ES-I3 (cell line): ENCODE measurements at regions not wholly inside any gene's neighbourhood (a gene's known extent, or its start where the extent isn't known, plus 50 kb on each side); places are given as distances from the start of the nearest gene placed in this dataset.
"Not testable (repeated sequence)": the region's sequence is repeated elsewhere in the genome, so short reads cannot be mapped to it uniquely, and the experiment has no call there.

Source experiments
- H3K36me3 ChIP-seq: 2 replicates; pipeline ENCODE4 v1.6.1; 2013; ENCODE audit warnings: mild to moderate bottlenecking, low read length, control low read depth, moderate library complexity; ENCODE audit not compliant: insufficient read depth
- H3K4me1 ChIP-seq: 2 replicates; pipeline ENCODE4 v1.6.1; 2013; ENCODE audit warnings: mild to moderate bottlenecking, control low read depth, low read length; ENCODE audit not compliant: insufficient read depth
- H3K9ac ChIP-seq: 2 replicates; pipeline ENCODE4 v1.6.1; 2013; ENCODE audit warnings: low read depth, mild to moderate bottlenecking, low read length, moderate library complexity
- H3K9me3 ChIP-seq: 2 replicates; pipeline ENCODE4 v1.6.1; 2013; ENCODE audit warnings: mild to moderate bottlenecking, low read length, moderate library complexity; ENCODE audit not compliant: control insufficient read depth, insufficient read depth

DNA sequence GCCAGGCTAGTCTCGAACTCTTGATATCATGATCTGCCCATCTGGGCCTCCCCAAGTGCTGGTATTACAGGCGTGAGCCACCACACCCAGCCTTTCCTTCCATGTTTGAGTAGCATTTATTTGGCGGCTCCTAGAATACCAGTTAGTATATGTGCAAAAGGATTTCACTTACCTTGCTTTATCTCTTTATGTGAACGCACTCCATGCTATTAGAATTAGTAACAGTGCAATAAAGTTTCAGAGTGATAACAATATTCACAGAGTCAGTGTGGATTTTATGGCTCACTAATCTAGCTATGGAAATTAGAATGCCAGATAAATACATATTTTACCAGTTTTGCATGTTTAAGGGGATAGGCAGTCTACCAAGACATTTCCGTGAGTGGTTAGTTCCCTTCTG lies 74.4 kb upstream of the NIPBL start:
- Histone ChIP-seq H3K4me1 (no peaks in the 10 kb centered on the region), H3K9me3 (no peaks in the 10 kb centered on the region), H3K9ac (no peak overlapping the region), H3K36me3 (no peaks in the 10 kb centered on the region)

DNA sequence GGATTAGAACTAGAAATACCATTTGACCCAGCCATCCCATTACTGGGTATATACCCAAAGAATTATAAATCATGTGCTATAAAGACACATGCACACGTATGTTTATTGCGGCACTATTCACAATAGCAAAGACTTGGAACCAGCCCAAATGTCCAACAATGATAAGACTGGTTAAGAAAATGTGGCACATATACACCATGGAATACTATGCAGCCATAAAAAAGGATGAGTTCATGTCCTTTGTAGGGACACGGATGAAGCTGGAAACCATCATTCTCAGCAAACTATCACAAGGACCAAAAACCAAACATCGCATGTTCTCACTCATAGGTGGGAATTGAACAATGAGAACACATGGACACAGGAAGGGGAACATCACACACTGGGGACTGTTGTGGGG lies 63.3 kb upstream of the NIPBL start:
- not testable (repeated sequence) for H3K9me3 ChIP-seq, H3K36me3 ChIP-seq, H3K4me1 ChIP-seq, H3K9ac ChIP-seq

DNA sequence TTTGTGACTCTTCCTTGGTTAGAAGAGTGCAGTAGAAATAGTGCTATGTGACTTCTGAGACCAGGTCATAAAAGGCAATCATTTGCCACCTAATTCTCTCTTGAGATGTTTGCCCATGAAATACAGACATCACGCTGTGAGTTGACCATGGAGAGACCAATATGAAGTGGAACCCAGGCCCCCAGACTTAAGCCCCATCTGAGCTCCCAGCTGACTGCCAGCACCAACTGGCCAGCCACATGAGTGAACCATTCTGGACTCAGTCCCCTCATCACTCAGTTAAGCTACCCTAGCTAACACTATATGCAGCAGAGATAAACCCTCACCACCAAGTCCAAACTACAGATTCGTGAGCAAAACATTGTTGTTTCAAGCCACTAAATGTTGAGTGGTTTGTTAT lies 60.7 kb upstream of the NIPBL start:
- H3K9ac ChIP-seq: no peak overlapping the region
- H3K4me1 ChIP-seq: no peaks in the 10 kb centered on the region

DNA sequence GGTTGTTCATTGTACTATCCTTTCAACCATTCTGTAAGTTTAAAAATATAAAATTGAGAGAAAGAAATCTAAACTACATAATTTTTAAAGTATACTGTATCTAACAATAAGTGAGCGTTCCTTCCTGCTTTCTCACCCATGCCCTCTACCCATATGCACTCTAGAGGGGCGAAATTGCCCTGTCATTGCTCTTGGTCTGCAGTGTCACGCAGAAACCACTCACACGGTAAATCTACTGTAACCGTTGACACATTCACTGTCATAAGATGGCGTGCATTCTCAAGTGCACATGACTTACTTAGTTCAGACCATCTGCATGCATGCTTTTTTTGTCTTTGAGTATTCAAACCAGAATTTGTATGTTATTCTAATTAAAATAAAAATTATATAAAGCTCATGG lies 55.7 kb upstream of the NIPBL start:
- Histone ChIP-seq H3K9ac (no peak overlapping the region), H3K4me1 (no peaks in the 10 kb centered on the region), H3K9me3 (no peaks in the 10 kb centered on the region), H3K36me3 (no peaks in the 10 kb centered on the region)

More for the DNA sequence above, 60.7 kb upstream of the NIPBL start:
- no peaks in the 10 kb centered on the region for H3K36me3 ChIP-seq
- no peaks in the 10 kb centered on the region for H3K9me3 ChIP-seq

DNA sequence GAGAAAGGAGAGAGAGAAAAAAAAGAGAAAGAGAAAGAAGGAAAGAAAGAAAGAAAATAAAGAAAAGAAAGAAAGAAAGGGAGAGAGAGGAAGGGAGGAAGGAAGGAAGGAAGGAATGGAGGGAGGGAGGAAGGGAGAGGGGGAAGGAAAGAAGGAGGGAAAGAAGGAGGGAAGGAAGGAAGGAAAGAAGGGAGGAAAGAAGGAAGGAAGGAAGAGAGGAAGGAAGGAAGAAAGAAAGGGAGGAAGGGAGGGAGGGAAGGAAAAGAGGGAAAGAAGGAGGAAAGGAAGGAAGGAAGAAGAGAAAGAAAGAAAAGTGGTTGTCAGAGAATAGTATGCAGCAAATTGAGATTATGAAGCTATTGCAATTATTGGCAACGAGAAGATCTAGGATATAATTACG lies 49.9 kb upstream of the NIPBL start:
- Histone ChIP-seq H3K36me3 (no peaks in the 10 kb centered on the region), H3K4me1 (no peaks in the 10 kb centered on the region), H3K9ac (no peak overlapping the region), H3K9me3 (no peaks in the 10 kb centered on the region)
